ENCODE measurements at regions not wholly inside any gene's neighbourhood (a gene's known extent, or its start where the extent isn't known, plus 50 kb on each side); places are given as distances from the start of the nearest gene placed in this dataset.

DNA sequence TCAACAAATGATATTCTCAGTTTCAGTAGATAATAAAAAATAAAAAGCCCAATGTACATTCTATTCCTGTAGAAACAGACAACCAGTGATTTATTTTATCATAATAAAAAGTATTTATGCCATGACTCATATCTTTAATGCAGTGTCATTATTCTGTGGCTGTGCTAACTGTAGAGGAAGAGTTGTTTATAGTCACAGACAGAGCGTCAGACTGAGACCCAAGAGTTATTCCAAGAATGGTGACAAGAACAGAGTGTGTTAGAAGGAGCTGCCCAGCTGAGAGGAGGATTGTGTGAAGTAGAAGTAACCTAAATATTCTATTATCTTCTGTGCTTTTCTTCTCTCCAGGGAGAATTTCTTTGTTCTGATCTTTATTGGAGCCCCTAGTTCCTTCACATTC is 210.7 kb downstream of the PPP1R2C start:
- TF ChIP-seq, protein P1, sequence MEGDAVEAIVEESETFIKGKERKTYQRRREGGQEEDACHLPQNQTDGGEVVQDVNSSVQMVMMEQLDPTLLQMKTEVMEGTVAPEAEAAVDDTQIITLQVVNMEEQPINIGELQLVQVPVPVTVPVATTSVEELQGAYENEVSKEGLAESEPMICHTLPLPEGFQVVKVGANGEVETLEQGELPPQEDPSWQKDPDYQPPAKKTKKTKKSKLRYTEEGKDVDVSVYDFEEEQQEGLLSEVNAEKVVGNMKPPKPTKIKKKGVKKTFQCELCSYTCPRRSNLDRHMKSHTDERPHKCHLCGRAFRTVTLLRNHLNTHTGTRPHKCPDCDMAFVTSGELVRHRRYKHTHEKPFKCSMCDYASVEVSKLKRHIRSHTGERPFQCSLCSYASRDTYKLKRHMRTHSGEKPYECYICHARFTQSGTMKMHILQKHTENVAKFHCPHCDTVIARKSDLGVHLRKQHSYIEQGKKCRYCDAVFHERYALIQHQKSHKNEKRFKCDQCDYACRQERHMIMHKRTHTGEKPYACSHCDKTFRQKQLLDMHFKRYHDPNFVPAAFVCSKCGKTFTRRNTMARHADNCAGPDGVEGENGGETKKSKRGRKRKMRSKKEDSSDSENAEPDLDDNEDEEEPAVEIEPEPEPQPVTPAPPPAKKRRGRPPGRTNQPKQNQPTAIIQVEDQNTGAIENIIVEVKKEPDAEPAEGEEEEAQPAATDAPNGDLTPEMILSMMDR (IDR thresholded peaks at IDR 0.05; ENCODE audit: borderline replicate concordance, extremely low read depth, low read length, poor library complexity, severe bottlenecking) = no peak
- TF ChIP-seq EZH2 (IDR thresholded peaks at IDR 0.05; ENCODE audit: borderline replicate concordance, low read depth, low read length, severe bottlenecking) = no peak
